ENCODE measurements at regions not wholly inside any gene's neighbourhood (a gene's known extent, or its start where the extent isn't known, plus 50 kb on each side); places are given as distances from the start of the nearest gene placed in this dataset.

- TF ChIP-seq CTCF (conservative IDR thresholded peaks at IDR 0.05; ENCODE audit: low read length) (no peak), EZH2phosphoT487 (IDR thresholded peaks at IDR 0.05; ENCODE audit: borderline replicate concordance) (no peak)
Measured at GRCh38 chr20:40472905-40473304, 216.1 kb downstream of the MAFB start.
